GM18861 (cell line): ENCODE measurements at regions not wholly inside any gene's neighbourhood (a gene's known extent, or its start where the extent isn't known, plus 50 kb on each side); places are given as distances from the start of the nearest gene placed in this dataset.

Source experiments
- ATAC-seq: cut with Tn5 transposase; IDR thresholded peaks from one replicate; pipeline ENCODE4 v1.9.1; 2021; ENCODE audit not compliant: unreplicated experiment

- ATAC-seq: no peak
Observed at GRCh38 chr9:120137186-120137840, 442.7 kb downstream of the CDK5RAP2 start.

DNA sequence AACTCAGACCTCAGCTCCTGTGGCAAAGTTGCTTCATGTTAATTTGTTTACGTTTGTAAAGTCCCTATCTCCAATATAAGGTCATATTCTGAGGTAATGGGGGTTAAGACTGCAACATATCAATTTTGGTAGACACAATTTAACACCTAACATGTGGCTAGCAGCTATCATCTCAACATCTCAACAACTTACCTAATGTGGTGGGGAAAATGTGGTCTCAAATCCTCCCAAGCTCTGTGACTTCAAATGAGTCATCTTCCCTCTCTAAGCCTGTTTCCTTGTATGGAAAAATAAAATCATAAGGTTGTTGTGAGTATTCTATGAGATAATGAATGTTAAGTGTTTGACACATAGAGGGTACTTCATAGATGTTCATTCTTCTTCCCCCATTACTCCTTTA is 443.3 kb downstream of the CDK5RAP2 start:
- no peak for ATAC-seq

DNA sequence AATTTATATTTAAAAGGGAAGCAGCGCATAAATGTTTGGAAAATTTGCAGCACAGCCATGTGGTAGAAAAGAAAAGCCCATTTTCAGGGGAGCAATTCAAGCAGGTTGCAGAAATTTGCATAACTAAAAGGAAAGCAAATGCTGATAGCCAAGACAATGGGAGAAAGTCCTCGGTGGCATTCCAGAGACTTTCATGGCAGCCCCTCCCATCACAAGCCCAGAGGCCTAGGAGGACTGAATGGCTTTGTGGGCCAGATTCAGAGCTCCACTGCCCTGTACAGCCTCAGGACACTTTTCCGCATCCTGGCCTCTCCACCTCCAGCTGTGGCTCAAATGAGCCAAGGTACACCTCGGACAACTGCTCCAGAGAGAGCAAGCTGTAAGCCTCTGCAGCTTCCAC is 462.9 kb downstream of the CDK5RAP2 start:
- ATAC-seq: no peak

- ATAC-seq: no peak
Observed at GRCh38 chr9:120110520-120110919, 469.4 kb downstream of the CDK5RAP2 start.

- no peak for ATAC-seq
Observed at GRCh38 chr9:120109242-120109641, 470.7 kb downstream of the CDK5RAP2 start.

GRCh38 chr9:120107138-120107537 is 472.8 kb downstream of the CDK5RAP2 start:
- ATAC-seq: no peak

- ATAC-seq: no peak
Observed at GRCh38 chr9:120104771-120105170, 475.2 kb downstream of the CDK5RAP2 start.

GRCh38 chr9:120100595-120100994 is 479.4 kb downstream of the CDK5RAP2 start:
- no peak for ATAC-seq

DNA sequence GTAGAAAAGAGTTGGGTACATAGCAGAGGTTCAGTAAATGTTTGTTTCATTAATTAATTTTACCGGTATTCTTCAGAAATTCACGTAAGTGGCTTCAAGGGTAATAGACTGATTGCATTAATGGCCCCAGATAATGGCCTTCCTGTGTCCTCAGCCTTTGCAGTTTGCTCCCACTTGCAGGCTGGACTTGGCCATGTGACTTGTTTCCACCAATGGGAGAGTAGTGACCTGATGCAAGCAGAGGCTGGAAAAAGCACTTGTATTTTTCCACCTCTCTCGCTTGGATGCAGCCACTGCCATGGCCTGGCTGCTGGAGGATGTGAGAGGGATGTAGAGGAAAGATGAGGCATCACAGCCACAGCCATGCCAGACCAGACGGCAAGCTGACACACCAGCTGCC is 480.9 kb downstream of the CDK5RAP2 start:
- no peak for ATAC-seq

DNA sequence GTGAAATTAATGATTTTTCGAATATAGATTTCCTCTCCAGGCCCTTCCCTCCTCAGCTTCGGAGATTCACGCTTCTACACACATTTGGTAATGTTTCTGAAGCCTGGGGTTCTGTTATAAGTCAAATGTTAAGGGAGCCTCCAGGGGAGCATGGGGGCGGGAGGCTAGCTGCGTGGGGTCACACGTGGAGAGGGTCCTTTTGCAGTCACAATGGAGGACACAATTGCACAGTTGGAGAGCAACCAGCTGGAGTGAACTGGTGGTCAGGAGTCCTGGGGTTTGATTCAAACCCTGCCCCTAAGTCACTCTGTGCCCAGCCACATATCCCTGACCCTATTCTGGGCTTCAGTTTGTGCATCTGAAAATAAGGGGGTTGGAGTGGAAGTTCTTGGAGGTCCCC is 481.4 kb downstream of the CDK5RAP2 start:
- no peak for ATAC-seq

GRCh38 chr9:120091206-120091605 is 488.8 kb downstream of the CDK5RAP2 start:
- no peak for ATAC-seq

GRCh38 chr9:120080849-120081248 is 499.1 kb downstream of the CDK5RAP2 start:
- ATAC-seq: no peak

- no peak for ATAC-seq
Observed at GRCh38 chr9:120078112-120078511, 501.9 kb downstream of the CDK5RAP2 start.

GRCh38 chr9:120071760-120072159 is 508.2 kb downstream of the CDK5RAP2 start:
- no peak for ATAC-seq

GRCh38 chr9:120066315-120066714 is 513.7 kb downstream of the CDK5RAP2 start:
- ATAC-seq: no peak

- ATAC-seq: no peak
Observed at GRCh38 chr9:120065151-120065550, 514.8 kb downstream of the CDK5RAP2 start.

DNA sequence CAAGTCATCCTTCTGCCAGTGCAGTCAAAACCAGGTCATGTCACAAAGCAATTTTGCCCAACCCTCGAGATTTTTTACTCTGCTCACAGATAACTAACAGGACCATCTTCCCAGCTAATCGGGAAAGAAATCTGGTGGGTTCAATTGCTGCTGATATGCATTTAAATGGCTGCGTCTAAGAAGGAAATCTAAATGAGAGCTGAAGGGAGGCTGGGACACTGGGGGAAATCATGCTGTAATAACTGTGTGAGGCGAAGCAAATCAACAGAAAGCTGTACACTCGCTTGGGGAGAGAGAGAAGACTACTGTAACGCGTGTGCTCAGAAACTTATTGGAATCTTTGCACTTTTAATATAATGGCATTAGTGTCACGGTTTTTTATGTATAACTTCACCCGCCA is 535.0 kb downstream of the CDK5RAP2 start:
- no peak for ATAC-seq

- no peak for ATAC-seq
Observed at GRCh38 chr9:120043448-120043847, 536.5 kb downstream of the CDK5RAP2 start.

- no peak for ATAC-seq
Observed at GRCh38 chr9:120040896-120041295, 539.1 kb downstream of the CDK5RAP2 start.

- no peak for ATAC-seq
Observed at GRCh38 chr9:120038342-120038741, 541.6 kb downstream of the CDK5RAP2 start.

DNA sequence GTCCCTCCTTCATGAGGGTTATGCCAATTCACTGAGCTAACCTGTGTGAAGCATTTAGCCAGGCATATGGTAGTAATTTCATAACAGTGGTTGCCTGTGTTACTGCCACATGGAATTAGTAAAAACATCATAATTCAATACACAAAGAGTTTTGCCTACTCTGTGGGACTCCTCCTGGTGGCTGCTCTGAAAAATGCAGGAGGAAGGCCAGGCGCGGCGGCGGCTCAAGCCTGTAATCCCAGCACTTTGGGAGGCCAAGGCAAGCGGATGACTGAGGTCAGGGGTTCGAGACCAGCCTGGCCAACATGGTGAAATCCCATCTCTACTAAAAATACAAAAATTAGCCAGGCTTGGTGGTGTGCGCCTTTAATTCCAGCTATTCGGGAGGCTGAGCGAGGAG is 547.3 kb downstream of the CDK5RAP2 start:
- ATAC-seq: no peak

GRCh38 chr9:120030847-120031246 is 549.1 kb downstream of the CDK5RAP2 start:
- no peak for ATAC-seq

DNA sequence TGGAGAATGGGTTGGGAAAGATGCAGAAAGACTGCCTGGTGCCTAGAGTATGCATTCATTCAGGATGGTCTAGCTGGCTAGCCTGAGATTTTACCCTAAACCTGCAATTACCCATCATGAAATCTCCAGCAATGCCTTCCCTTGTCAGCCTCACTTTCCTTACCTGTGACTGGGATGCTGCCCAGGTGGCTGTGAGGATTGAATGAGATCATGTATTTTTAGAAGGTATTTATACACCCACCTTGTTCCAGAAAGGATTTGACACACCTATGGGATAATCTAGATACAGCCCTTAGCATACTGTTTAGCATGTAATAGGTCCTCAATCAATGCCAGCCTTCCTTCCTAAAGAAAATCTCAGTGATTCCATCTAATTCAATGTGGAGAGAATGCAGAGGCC is 561.4 kb downstream of the CDK5RAP2 start:
- no peak for ATAC-seq
